ENCODE measurements at regions not wholly inside any gene's neighbourhood (a gene's known extent, or its start where the extent isn't known, plus 50 kb on each side); places are given as distances from the start of the nearest gene placed in this dataset.

GRCh38 chr2:234853729-234854128, 98.1 kb upstream of the SH3BP4 start:
- TF ChIP-seq POLR2AphosphoS5 (IDR thresholded peaks at IDR 0.05; ENCODE audit: borderline replicate concordance, low read depth, low read length) (no peak), FOXP2 (optimal IDR thresholded peaks at IDR 0.05; ENCODE audit: control extremely low read depth, extremely low read length, insufficient read depth) (no peak), EZH2 (IDR thresholded peaks at IDR 0.05) (no peak)
